DOHH2 (cell line): ENCODE measurements at regions not wholly inside any gene's neighbourhood (a gene's known extent, or its start where the extent isn't known, plus 50 kb on each side); places are given as distances from the start of the nearest gene placed in this dataset.

Experiments
- CTCF ChIP-seq: fragments of 200-600 bp; sonication (generic); IDR thresholded peaks from one replicate; pipeline ENCODE4 v1.5.1; 2014; ENCODE audit warnings: antibody characterized with exemption, mild to moderate bottlenecking, low read depth, low read length; ENCODE audit not compliant: poor library complexity, severe bottlenecking
- EZH2phosphoT487 ChIP-seq: fragments of 200-600 bp; sonication (generic); IDR thresholded peaks from 2 replicates; pipeline ENCODE4 v1.6.1; 2017; ENCODE audit warnings: borderline replicate concordance, mild to moderate bottlenecking, antibody characterized with exemption, low read length, moderate library complexity, mixed read lengths

- TF ChIP-seq CTCF: no peak
- TF ChIP-seq EZH2phosphoT487: no peak
These were observed 211.8 kb upstream of the SLC14A2 start for GRCh38 chr18:45403341-45404049.
